ENCODE measurements at regions not wholly inside any gene's neighbourhood (a gene's known extent, or its start where the extent isn't known, plus 50 kb on each side); places are given as distances from the start of the nearest gene placed in this dataset.

GRCh38 chr3:28824316-28824715 lies 456.6 kb upstream of the RBMS3 start:
- TF ChIP-seq, protein P1, sequence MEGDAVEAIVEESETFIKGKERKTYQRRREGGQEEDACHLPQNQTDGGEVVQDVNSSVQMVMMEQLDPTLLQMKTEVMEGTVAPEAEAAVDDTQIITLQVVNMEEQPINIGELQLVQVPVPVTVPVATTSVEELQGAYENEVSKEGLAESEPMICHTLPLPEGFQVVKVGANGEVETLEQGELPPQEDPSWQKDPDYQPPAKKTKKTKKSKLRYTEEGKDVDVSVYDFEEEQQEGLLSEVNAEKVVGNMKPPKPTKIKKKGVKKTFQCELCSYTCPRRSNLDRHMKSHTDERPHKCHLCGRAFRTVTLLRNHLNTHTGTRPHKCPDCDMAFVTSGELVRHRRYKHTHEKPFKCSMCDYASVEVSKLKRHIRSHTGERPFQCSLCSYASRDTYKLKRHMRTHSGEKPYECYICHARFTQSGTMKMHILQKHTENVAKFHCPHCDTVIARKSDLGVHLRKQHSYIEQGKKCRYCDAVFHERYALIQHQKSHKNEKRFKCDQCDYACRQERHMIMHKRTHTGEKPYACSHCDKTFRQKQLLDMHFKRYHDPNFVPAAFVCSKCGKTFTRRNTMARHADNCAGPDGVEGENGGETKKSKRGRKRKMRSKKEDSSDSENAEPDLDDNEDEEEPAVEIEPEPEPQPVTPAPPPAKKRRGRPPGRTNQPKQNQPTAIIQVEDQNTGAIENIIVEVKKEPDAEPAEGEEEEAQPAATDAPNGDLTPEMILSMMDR (conservative IDR thresholded peaks at IDR 0.05; ENCODE audit: low read length), result no peak
- no peak for TF ChIP-seq EZH2phosphoT487 (IDR thresholded peaks at IDR 0.05; ENCODE audit: borderline replicate concordance, low read depth, low read length)

Data from OCI-LY7 (cell line).